8988T (cell line): ENCODE measurements at regions not wholly inside any gene's neighbourhood (a gene's known extent, or its start where the extent isn't known, plus 50 kb on each side); places are given as distances from the start of the nearest gene placed in this dataset.
"Not testable (repeated sequence)": the region's sequence is repeated elsewhere in the genome, so short reads cannot be mapped to it uniquely, and the experiment has no call there.

Source experiments
- DNase-seq: peaks from one replicate; pipeline ENCODE4 v3.0.0; 2011

DNA sequence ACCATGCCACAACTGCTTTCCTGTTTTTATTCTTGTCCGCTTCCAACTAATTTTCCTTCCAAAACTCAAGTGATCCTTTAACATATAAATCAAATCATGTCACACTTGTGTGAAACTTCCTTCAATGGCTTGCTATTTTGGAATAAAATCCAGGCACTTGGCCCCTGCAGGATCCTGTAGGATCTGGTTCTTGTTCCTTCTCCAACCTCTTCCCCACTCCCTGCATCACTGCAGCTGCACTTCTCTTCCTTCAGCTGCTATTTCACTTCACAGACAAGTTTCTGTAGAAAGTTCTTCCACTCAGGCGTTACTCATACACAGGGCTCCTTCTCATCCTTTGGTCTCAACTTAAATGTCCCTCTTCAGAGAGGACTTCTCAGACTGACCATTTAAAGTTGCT lies 239.7 kb upstream of the BTG1 start:
- no peak for DNase-seq

DNA sequence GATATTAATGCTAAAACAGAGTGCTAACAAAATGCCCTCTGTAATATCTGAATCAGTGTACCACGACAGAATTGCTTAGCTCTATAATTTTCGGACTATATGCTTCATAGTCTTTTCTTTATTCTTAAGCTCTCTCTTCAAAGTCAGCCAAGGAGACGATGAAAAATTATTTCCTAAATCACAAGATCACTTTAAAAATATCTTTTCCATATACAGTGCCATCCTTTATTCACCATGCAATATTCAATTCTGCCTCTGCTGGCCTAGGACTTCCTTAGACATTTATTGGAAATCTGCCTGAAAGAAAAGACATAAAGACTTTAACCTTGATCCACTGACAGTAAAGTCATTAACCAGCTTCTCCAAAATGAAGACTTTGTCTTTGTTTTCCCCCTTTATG lies 238.9 kb upstream of the BTG1 start:
- DNase-seq, result no peak

DNA sequence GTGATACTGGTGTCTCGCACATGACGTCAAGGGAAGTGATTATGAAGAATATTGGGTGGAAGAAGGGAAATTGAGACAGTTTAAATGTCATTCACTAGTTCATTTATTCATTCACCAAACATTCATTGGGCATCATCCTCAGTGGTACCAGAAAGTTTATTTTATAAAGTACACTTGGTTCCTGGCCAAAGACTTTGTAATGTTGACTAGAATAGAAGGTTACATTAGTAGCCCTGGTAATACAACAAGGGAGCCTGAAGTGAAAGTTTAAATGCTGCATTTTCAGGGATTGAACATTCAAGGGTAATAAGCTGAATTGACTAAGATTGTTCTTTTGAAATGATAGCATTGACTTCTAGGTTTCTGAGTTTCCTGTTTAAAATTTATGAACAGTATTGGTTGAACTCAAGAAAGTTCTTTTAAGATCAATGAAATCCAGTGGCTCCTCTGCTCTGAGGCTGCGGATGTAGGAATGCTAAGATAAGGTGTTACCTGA lies 236.8 kb upstream of the BTG1 start:
- no peak for DNase-seq

DNA sequence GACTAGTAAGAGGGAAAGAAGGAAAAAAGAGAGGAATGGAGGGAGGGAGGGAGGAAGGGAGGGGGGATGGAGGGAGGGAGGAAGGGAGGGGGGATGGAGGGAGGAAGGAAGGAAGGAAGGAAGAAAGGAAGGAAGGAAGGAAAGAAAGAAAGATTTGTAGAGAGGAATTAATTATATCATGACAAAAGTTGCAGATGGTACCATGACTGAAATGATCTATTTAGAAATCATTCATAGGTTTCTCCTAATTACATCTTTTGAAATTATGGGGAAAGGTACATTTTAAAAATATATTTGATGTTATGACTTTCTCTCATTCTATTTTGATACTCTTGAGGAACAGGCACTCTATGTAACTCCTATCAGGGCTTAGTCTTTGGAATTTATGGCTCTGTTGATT lies 236.2 kb upstream of the BTG1 start:
- no peak for DNase-seq

DNA sequence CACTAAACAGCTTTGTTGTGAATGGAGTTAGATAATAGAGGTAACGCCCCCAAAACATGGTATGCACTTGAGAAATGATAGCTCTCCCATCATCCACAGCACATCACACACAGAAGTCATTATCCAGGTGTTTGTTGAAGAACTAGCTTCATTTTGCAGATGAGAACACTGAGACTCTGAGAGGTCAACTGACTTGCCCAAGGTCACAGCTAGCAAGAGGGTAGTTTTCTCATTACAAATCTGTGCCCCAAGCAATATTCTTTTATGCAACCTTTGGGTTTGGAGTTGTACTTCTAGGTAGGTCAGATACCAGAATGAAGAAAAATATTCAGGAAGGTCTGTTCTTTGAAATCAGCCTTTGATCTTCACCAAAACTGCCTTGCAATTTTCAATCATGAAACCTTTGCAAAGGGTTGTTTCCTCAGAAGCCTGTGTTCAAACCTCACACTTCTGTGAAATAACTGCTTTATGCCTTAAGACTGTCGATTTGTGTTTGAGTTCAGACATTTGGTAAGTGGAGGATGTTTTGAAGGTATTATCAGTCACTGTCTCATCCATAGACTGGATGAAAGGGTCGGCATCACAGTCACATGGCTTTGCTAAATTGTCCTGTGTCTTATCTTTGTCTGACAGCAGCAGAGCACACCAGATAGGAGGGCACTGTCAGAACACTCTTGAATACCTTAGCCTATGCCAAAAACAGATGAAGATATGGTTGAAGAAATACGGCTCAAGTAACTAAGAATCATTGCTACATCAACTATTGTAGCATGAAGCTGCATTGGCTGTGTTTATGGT lies 233.2 kb upstream of the BTG1 start:
- no peak for DNase-seq

DNA sequence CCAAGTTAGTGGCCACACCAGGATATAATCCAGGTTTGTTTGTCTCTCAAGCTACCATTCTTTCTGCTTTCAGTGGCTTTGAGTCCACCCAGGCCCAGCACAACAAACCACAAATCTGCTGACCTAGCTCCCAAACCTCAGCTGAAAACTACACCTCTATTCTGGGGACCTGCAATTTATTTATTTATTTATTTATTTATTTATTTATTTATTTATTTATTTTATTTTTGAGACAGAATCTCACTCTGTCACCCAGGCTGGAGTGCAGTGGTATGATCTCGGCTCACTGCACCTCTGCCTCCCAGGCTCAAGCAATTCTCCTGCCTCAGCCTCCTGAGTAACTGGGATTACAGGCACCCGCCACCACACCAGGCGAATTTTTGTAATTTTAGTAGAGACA lies 229.9 kb upstream of the BTG1 start:
- not testable (repeated sequence) for DNase-seq

DNA sequence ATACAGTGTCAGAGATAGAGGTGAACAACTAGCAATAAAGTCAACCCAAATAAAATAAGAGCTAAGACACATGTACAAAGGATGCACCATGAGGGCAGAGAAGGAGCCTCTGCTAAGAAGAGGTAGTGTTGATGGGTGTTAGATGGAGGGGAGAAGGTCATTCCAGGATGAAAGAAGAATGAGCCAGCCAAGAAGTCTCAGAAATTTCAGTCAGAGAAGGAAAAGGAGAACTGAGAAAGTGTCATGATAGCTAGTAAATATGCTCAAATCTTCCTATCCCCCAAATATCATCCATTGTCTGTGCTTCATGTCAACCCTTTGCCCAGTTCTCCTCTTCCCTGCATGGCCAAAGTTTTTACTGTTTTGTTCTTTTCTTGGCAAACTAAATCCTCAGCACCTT lies 225.2 kb upstream of the BTG1 start:
- DNase-seq, result no peak

DNA sequence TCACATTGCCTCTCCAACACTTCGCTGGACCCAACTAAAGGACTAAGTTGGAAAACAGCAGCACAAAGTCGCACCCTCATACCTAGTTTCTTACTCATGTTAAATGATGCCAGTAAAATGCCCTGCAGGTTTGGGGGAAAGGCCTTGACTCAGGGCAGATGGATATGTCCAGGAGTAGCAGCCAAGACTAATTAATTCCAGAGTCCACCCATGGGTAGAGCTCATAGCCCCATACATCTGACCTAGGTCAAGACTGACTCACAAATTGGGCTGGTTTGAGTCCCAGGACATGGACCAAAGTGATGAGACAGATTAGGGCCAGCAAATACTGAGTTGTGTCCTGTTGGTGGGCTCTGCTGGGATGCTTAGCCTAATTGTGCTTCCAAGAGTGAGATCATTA lies 224.0 kb upstream of the BTG1 start:
- no peak for DNase-seq

DNA sequence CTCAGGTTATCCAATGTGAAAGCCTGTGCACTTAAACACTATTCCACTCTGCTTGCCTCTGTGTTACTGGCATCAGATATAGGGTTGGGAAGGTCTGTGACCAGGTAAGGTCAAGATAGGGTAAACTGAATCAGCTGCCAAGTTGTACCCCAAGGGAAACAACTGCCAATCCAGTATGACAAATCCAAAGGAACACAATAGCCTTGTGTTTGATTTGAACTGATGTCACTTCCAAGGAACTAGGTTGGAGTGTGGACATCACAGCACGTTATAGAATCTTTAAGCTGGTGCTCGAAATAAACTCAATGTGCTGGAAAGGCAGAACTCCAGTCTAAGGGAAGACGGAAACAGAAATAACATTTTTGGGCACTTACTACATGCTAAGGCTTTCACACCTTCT lies 223.4 kb upstream of the BTG1 start:
- DNase-seq, result no peak

DNA sequence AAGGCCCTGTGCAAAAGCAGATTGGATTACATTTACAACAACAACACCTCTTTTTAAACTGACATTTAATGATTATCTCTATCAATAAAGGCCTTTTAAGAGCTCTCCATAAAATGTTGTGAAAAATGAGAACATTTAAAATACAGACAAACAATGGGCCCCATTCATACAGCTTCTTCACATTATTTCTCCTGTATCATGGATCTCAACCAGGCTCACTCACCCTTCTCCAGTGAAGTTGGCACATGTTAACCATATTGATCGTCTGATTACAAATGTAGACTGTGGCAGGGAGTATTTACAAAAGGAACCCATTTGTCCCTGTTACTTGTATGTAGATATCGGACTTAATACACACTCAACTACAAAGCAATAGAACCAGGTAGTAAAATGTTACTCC lies 220.2 kb upstream of the BTG1 start:
- no peak for DNase-seq

DNA sequence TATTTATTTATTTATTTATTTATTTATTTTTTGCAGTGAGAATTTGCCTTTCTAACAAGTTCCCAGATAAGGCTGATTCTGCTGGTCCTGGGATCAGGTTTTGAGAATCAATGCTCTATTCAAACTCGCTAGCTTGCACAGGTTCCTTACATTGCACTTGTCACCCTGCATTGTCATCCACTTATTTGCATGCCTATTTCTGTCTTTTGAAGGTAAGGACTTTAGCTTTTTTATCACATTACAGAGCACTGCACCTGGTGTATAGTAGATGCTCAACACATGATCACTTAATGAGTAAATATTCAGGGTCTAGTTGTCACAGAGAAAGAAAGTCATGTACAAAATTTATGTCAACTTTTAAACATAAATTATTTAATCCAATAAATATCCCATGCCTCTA lies 219.7 kb upstream of the BTG1 start:
- DNase-seq, result no peak

DNA sequence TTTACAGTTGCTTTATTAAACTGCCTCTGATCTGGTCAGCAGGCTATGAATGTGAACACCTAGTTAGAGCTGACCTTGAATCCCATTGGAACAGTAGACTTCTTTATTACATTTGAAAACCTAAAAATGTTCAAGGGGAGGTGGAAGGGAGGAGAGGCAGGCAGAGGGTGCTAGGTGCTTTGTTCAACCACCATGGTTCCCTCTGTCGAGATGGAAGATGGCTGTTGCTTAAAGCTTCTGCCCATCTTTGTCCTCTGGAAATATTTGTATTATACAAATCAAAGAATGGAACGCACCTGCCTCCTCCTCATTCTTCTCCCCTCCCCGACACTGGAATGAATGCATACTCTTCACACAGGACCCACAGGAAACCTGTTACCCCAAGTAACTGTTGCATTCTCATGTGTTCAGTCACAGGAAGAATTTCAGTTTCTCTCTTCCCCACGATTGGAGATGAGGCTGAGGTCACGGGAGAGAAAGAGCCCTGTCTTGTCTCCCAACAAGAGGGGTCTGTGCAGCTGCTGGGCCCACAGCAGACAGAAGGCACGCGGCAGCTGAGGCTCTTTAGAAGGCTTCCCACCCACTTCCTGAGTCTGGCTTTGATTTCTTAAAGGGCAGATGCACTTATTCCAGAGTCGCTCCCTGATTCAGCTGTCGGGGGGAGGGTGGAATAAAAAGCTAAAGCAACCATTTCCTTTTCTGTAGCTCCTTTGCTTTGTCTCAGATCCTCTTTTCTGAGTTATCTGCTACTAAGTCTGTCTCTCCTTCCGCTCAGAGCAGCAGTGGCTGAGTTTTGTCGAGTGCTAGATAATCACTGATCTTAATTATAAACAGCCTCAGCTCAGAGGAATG lies 217.9 kb upstream of the BTG1 start:
- DNase-seq, result no peak

DNA sequence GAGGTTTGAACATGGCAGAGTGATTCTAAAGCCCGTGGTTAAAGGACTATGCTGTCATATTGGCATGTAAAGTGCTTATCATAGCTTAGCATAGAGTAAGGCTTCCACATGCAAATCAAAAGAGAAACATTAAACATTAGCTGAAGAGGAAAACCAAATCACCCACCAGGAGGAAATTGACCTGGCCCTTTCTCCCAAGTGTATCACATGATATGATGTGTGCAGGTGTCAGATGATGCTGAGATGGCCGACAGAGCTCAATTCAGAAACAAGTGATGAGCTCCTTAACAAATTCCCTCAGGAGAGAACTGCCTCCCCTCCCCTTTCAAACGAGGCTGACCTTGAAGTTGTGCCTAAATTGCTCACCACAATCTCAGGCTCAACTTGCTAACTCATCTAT lies 217.1 kb upstream of the BTG1 start:
- DNase-seq, result no peak

DNA sequence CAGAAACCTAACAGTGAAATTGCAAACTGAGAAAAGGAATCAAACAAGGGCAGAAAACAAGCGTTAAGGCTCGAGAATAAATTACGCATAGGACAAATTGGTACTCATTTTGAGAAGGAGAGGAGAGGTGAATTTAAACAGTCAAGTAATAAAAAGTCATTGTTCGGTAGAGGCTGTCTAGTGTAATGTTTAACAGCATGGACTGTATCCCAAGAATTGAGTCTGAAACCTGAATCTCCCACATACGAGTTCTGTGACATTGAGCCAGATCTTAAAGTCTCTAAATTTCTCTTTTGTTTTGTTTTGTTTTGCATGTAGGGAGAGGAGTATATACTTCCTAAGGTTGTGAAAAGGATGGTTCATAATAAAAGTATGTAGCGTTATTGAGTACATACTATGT lies 216.5 kb upstream of the BTG1 start:
- DNase-seq, result no peak

DNA sequence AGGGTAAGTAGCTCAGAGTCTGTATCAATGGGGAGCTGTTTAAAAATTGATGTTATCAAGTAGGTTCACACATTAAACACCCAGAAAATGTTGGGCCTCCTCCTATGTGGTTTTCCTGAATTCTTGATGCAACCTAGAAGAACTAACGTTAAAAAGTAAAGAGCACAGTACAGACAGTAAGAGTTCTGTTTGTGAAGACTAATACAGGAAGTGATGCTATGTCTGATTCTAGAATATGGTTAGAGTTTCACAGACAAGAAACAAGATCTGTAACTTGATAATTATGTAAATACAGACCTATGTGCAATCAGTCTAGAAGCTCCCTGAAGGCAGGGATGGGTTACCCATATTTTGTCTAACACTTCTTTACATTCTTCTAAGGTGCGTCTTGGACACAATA lies 214.9 kb upstream of the BTG1 start:
- DNase-seq, result no peak

DNA sequence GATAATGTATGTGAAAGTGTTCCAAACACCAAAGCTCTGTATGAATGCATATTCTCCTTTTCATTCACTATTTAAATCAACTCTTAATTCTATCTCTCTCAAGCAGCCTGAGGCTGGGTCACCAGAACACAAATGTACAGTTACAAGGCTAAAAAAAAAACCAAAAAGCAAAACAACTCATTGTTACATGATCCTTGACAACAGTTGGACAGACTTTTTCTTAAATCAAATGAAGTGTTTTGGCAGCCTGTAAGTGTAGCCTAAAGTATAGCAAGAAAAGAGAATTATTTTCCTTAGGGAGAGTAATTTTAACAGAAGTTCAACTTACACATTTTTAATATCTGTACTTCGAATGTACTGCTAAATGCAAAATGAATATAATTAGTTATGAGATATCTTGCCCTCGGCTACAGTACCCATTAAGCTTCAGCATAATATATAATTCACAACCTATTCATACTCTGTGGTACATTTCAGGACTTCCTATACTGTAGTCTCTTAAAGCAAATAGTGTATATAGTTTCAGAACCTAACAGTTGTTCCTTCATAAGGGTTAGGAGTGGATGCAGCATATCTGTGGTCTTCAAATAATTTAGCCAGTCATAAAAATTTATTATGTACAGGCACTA lies 214.0 kb upstream of the BTG1 start:
- no peak for DNase-seq

DNA sequence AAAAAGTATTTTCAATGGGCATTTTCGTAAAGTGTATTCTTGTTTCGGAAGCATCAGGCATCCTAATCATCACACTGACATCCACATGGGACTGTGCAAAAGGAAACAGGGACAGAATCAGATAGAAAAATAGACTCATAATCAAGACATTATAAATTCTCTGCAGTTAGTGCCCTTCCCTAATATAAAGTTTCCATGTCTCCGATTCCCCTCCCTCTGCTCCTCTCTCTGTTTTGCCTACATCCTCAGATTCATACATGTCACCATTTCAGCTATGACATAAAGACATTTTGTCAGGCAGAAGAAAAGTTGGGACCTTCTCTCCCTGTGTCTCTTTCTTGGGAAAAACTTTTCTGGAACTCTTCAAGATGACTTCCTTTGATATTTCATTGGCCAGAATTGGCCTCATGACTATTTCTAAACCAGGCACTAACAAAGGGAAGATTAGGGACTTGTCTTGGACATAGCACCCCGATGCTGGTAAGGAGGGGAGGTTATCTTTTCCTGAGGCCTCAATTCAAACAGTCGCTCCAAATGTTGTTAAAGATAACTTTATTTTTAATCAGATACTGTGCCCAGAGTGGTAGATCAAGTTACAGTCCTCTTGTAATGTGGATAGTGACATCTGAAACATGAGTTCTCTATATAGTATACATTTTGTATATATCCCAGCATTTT lies 212.1 kb upstream of the BTG1 start:
- DNase-seq, result no peak

DNA sequence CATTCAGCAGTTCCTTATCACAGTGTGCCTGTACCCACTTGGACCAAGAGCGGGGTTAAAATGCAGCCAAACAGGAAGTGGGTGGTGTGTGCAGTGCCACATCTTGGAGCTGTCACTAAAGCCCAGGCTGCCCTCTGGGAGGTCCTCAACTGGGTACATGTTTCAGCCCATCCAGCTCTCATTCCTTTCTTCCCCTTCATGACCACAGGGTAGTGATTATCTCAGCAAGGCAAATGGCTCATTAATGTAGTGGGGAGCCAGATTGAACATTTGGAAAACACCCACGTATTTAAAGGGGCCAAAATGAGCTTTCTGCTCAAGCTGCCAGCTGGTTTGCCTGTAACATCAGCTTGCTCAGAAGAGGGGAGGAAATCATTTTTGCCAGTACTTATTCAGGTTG lies 210.8 kb upstream of the BTG1 start:
- DNase-seq, result no peak

DNA sequence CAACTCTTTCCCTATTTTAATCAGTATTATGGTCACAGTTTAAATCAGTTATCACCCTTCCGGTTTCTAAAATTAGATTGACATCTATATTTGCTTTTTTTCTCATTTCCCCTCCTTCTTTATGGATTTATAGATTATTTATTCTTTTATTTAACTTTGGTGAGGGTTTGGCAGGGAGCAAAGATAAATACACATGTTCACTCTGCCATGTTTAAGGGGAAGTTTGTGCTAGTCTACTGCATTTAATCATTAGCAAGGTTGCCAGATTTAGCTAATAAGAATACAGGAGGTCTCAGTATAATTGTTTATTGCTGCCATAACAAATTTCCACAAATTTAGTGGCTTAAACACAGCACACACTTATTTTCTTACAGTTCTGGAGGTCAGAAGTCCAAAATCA lies 204.0 kb upstream of the BTG1 start:
- no peak for DNase-seq

DNA sequence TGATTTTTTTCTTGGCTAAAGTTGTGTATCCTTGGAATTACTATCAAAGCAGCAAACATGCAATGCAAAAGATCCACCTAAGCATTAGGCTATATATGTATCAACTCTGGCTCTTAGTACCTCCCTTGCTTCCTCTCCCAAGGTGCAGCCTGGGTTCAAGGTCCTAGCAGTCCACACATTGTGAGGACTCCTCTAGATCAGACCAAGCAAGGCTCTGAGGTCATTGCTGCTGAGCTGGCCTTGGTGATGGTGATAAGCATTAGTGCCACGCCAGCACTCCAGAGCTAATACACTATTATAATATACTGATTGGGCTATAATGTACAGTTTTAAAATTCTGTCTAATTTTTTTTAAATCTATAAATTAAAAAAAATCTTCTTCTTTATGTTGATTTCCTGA lies 196.9 kb upstream of the BTG1 start:
- no peak for DNase-seq

DNA sequence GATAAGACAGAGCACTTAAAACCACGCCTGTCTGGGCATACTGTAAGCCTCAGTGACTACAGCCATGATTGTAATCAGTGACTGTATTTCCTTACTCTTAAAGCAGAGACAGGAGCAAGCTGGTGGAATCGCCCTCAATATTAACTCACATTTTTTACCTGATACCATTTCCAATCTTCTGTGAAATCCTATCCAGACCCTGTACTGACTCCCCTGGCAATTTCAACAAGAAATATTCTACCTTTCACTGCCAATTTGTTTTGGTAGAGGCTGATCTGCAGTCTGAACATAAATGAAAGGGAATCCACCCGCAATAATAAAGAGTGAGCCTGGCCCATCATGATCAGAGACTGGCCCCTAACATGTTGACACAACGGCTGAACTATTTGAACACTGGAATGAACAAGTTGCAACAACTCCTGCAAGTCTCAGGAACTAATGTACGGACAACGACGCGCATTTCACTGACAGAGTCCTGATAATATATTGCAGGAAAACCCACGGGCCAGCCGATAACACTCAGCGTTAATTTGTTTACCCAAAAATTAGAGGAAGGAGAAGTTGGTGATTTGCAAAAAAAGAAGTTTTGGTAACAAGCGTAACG lies 195.5 kb upstream of the BTG1 start:
- DNase-seq, result peak; percentile 9

DNA sequence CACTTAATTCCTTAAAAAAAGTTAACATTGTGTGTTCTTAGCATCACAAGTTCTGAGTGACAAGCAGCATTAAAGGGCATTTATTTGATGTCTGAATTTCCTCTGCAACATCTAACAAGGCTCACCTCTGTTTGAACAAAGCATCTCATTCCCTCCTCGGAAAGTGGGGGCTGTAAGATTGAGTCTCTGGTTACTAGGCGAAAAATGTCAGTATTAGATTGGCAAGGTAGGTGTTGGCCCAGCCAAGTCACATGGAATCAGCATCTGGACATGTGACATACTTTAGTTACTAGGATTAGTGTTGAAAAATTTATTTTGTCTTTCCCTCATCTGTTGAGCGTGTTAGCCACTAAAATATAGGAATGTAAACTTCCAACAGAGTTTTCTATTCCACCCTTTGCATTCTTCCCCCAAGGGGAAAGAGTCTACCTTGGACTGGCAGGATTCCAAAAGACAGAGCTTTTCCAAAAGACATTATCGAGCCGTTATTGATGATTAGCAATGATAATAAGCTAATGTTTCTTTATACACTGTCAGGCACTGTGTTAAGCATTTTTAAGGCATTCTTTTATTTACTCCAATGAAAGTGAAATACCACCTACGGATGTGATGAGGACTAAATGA lies 194.9 kb upstream of the BTG1 start:
- DNase-seq, result no peak
